DND-41 (cell line): ENCODE measurements at regions not wholly inside any gene's neighbourhood (a gene's known extent, or its start where the extent isn't known, plus 50 kb on each side); places are given as distances from the start of the nearest gene placed in this dataset.

Experiments
- CTCF ChIP-seq: IDR thresholded peaks from 2 replicates; pipeline ENCODE4 v1.5.1; 2012; ENCODE audit warnings: borderline replicate concordance, low read length, moderate library complexity, mild to moderate bottlenecking; ENCODE audit not compliant: poor library complexity, severe bottlenecking; ENCODE audit errors: extremely low read depth
- EZH2 ChIP-seq: IDR thresholded peaks from 3 replicates; pipeline ENCODE4 v1.6.1; 2012; ENCODE audit warnings: borderline replicate concordance, low read depth, mild to moderate bottlenecking, moderate library complexity, low read length, inconsistent platforms; ENCODE audit not compliant: severe bottlenecking

GRCh38 chr12:75635606-75636444 is 124.4 kb upstream of the KRR1 start:
- no peak for TF ChIP-seq CTCF
- TF ChIP-seq EZH2 = no peak
